HG03066 (cell line): ENCODE measurements at regions not wholly inside any gene's neighbourhood (a gene's known extent, or its start where the extent isn't known, plus 50 kb on each side); places are given as distances from the start of the nearest gene placed in this dataset.
"Not testable (repeated sequence)": the region's sequence is repeated elsewhere in the genome, so short reads cannot be mapped to it uniquely, and the experiment has no call there.

ENCODE experiments used
- ATAC-seq: cut with Tn5 transposase; IDR thresholded peaks from one replicate; pipeline ENCODE4 v1.9.1; 2021; ENCODE audit warnings: low read depth; ENCODE audit not compliant: unreplicated experiment

DNA sequence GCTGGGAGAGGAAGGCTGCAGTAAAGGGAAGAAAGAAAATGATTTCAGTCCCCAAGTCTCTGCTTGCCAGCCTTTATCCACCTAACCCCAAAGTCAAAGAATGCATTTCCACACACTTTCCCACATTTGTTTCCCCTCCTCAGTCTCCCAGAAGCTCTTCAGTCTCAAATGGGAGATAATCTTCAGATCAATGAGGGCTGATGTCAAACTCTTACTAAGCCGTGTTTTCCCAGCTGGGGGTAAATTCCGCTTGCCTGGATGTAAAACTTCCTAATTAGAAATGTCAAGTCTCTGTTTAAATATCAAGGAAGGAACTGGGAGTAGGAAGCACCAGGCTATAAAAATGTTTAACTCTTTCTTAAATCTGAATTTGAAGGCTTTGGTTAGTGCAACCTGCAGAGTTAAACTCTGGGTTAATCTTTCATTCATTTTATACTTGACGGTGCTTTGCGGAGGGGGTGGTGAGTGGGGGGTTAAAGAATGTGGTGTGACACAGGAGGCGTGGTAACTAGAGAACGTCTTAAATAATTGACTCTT, 601.4 kb upstream of the ACTRT1 start:
- ATAC-seq = no peak

- ATAC-seq = no peak
Observed at GRCh38 chrX:128650326-128650725, 598.1 kb upstream of the ACTRT1 start.

- no peak for ATAC-seq
Observed at GRCh38 chrX:128634754-128635153, 582.6 kb upstream of the ACTRT1 start.

- no peak for ATAC-seq
Observed at GRCh38 chrX:128623361-128623760, 571.2 kb upstream of the ACTRT1 start.

DNA sequence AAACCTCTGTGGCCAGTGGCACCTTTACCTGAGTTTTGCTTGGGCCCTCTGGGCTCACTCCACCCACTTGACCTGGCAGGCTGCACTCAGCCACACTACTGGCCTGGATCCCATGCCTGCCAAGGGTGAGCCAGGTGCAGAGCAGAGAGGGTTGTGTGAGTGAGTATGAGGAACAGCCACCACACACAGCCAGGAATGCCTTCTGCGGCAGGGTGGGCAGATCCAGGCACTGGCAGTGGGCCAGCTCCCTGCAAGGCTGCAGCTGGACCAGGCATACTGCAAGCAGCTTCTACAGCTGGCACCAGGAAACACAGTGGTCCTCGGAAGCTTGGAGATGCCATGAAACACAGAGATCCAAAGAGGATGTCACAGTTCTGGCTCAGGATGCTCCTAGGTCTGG, 570.1 kb upstream of the ACTRT1 start:
- ATAC-seq = no peak

GRCh38 chrX:128619490-128619889, 567.3 kb upstream of the ACTRT1 start:
- no peak for ATAC-seq

DNA sequence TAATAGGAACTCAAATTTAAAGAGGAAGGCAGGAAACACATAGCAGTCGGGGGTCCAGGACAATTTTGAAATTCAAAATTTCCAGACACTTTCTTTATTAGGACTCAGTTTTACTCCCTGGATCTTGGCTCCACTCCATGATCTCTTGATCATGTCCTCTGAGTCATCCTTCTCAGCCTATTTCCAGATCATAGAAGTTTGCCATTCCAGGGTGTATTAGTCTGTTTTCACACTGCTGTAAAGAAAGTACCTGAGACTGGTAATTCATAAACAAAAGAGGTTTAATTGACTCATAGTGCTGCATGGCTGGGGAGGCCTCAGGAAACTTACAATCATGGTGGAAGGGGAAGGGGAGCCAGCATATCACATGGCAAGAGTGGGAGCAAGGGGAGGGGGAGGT, 564.7 kb upstream of the ACTRT1 start:
- no peak for ATAC-seq

DNA sequence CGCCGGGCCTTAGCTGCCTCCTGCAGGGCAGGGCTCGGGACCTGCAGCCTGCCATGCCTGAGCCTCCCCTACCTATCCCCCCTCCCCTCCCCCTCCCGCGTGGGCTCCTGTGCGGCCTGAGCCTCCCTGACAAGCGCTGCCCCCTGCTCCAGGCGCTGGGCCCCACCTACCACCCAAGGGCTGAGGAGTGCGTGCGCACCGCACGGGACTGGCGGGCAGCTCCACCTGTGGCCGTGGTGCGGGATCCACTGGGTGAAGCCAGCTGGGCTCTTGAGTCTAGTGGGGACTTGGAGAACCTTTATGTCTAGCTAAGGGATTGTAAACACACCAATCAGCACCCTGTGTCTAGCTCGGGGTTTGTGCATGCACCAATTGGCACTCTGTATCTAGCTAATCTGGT, 554.6 kb upstream of the ACTRT1 start:
- ATAC-seq = not testable (repeated sequence)

DNA sequence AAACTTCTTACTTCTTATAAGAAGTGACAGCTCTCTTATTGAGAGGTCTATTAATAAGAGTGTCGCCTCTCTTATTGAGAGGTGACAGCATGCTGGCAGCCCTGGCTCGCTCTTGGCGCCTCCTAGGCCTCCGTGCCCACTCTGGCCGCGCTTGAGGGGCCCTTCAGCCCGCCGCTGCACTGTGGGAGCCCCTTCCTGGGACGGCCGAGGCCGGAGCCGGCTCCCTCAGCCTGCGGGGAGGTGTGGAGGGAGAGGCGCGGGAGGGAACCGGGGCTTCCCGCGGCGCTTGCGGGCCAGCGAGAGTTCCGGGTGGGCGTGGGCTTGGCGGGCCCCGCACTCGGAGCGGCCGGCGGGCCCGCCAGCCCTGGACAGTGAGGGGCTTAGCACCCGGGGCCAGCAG, 554.2 kb upstream of the ACTRT1 start:
- not testable (repeated sequence) for ATAC-seq

- ATAC-seq = no peak
Observed at GRCh38 chrX:128601706-128602105, 549.5 kb upstream of the ACTRT1 start.

DNA sequence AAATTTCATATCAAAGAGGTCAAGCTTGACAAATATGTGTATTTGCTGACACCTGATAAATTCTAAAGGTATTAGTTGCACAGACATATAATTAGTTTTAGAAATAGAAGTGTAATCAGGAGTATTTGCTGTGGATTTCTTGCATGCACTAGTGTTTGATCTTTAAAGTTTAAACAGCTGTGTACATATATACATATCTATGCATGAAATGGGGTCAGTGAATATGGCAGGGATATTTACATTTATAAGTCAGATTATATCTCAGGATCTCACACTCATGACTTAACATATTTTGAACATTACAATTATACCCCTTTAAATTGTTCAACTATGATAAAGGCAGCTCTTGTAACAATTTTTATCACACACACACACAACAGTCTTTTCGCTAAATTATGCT, 547.4 kb upstream of the ACTRT1 start:
- ATAC-seq = no peak

DNA sequence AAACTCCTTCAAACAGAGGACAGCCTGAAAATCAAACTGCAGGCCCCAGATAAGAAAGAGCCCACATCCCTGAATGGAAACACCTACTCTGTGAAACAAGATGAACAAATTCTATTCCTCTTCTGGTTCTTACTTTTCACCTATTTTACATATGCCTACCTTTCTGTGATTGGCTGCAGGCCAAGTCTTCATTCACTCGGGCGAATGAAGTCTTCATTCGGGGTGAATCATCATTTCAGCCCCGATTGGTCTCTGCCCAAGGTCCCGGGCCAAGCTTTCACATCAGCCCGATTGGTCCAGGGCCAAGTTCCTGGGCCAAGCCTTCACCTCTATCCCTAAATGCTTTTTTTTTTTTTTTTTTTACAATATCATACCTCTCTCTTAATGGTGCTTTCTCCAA, 529.8 kb upstream of the ACTRT1 start:
- ATAC-seq = no peak

GRCh38 chrX:128581615-128582014, 529.4 kb upstream of the ACTRT1 start:
- ATAC-seq = no peak

DNA sequence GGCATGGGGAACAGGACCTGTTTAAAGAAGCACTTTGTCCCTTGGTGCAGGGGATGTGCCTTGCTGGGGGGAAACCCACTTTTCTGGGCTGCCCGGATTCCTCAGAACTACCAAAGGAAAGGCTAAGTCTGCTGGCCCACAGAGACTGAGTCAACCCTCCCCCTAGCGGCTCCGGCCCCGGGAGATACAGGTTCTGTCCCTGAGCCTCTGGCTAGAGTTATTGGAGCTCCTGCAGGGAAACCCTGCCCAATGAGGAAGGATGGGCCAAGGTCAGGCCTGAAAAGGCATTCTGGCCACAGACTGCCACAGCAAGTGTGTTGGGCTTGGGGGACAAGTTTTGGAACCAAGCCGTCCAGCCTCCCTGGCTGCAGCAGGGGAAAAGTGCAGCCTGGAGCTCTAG, 490.9 kb upstream of the ACTRT1 start:
- ATAC-seq = no peak

GRCh38 chrX:128518508-128518907, 466.3 kb upstream of the ACTRT1 start:
- no peak for ATAC-seq

GRCh38 chrX:128517691-128518090, 465.5 kb upstream of the ACTRT1 start:
- no peak for ATAC-seq

DNA sequence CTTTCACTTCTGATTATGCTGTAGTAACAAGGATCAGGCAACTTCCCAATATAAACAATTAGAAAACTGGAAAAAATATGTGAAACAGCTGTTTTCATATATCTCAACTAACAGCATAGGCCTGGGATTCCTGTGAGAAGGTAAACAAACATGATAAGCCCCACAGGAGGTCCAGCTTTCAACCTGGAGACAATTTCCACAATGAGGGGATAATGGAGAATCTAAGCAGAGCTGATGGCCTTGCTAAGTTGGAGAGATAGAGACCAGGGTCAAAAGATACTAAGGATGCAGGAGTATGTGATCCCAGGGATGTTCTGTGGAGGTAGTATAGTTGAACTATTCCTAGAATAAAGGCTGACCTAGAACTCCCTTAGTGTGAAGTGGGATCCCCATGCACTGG, 452.3 kb upstream of the ACTRT1 start:
- no peak for ATAC-seq

DNA sequence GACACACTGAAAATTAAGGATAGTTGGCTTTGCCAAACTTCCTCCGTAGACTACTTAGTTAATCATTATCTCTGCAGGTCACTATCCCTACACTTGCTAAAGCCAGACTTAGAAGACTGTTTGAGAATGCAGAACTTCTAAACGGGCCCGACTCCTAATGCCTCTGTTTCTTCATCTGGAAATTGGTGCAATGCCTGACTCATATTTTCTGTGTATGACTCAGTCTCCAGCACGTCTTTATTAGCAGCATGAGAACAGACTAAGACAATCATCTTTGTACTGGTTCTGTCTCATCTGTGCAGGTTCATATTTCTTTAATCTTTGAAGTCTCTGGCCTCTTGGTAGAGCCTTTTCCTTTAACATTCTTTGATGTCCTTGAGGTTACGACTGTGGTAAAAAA, 411.9 kb upstream of the ACTRT1 start:
- ATAC-seq = no peak

DNA sequence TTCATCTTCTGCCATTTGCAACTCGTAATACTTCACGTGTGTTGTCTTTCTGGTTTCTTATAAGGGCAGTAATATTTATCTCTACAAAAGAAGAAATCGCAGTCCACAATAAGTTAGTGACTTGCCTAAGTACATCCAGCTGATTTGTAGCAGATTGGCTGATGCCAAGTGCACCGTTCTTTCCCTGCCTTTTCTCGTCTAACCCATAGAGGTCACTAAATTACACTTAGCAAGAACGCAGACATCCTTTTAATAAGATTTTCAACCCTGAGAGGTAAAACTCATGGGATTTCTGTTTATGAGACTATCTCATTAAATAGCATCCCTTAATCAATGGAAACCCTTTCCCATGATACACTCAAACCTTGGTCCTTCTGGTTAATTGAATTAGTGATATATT, 408.6 kb upstream of the ACTRT1 start:
- no peak for ATAC-seq

DNA sequence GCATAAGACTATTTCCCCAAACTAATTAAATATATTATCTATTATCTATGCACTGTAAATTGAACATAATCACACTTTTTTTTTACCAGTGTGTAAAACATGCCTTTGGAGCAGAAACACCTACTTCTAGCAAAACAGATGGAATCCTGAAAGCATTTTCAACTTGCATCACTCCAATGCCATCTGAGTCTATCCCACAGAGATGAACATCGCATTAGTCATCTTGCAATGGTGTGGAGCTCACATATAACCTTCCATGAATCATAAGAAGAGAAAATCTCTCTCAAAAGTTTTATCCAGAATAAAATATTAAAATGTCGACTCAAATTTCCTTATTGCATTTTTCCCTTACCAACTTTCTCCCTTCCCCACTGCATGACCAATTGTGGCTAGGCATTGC, 406.7 kb upstream of the ACTRT1 start:
- ATAC-seq = no peak

- no peak for ATAC-seq
Observed at GRCh38 chrX:128457674-128458073, 405.5 kb upstream of the ACTRT1 start.

DNA sequence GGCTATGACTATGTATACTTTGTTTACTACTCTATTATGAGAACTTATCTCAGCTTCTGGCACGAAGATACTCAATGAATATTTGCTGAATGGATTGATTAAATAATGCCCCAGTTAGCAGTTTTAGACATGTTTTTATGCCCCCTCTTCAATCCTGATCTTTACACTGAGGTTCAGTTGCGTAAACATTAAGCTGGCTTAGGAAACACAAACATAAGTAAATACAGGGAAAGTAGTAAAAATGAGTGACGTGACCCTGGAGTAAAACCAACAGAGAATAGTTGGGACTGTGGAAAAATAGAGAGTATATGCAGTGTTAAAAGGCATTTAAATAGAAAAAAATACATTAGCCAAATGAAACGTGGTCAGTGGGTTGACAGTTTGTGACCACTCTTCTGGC, 387.0 kb upstream of the ACTRT1 start:
- ATAC-seq = no peak

DNA sequence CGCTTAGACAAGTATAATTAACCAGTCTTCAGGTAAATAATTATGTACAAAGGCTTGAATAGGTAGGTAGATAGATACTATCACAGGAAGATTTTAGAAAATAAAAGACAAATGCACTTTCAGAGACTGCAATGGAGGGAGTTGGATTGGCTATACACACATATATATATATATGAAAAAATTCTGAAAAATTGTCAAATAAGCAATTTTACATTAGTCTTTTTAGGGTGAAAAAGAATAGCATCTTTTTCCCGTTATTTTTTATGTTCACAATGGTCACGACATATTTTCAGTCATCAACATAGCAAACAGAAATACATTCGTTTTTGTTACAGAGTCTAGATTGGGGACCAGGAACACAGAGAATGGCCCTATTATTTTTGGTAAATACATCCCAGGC, 385.9 kb upstream of the ACTRT1 start:
- no peak for ATAC-seq
